K562 (cell line): ENCODE measurements at regions not wholly inside any gene's neighbourhood (a gene's known extent, or its start where the extent isn't known, plus 50 kb on each side); places are given as distances from the start of the nearest gene placed in this dataset.

Experiments
- ATAC-seq: fragments of 200-7000 bp; cut with Tn5 transposase; 3 replicates; pipeline ENCODE4 v1.9.1; 2020; ENCODE audit warnings: moderate library complexity
- BruUV-seq: library from RNA; stranded (reverse); fragments of 400-500 nt; replicated peaks from 2 replicates; lab custom pipeline; 2021; lab: Mats Ljungman, UMichigan
- CTCF ChIA-PET: fragments of 300-600 bp; formaldehyde crosslinking; extraction: SDS; loops from one replicate; lab custom pipeline; 2021; ENCODE audit warnings: low intra/inter-chr PET ratio; lab: Yijun Ruan, JAX
- POLR2A ChIA-PET: fragments of 300-600, 350-650 bp; sonication (Branson Sonifier 250); formaldehyde crosslinking; extraction: SDS; loops from one replicate; lab custom pipeline; 2021; ENCODE audit warnings: antibody characterized with exemption, inconsistent platforms; lab: Yijun Ruan, JAX
- DNase-seq, 4 experiments: peaks; one replicate each; pipeline versions ENCODE4 v3.0.0 to v3.0.0-alpha.2; 2011 to 2018; ENCODE audit warnings: low spot score in 3 of 4, mixed read lengths in 3 of 4; ENCODE audit errors: extremely low read depth in 1 of 4
- FAIRE-seq: peaks from 2 replicates; lab custom pipeline; 2011; peaks lifted over from hg19 to GRCh38; lab: Jason Lieb, UNC
- H2AFZ ChIP-seq: 2 replicates; pipeline ENCODE4 v1.6.0; 2011; ENCODE audit warnings: low read depth, low read length, control low read depth, inconsistent platforms
- H3K27ac ChIP-seq: fragments of 200-600 bp; 3 replicates; pipeline ENCODE4 v1.8.0; 2011; ENCODE audit warnings: low read depth, mild to moderate bottlenecking, control low read depth, inconsistent platforms, low read length, moderate library complexity, mixed read lengths; ENCODE audit errors: extremely low read depth
- H3K27me3 ChIP-seq, 2 experiments: fragments of 300-600 bp in 1 of 2; 2 replicates in 1 of 2; 3 replicates in 1 of 2; pipeline versions ENCODE4 v1.6.0 to v1.8.0; 2011; ENCODE audit warnings: inconsistent platforms in 2 of 2, low read length in 2 of 2, mild to moderate bottlenecking in 1 of 2, mixed read lengths in 1 of 2, moderate library complexity in 1 of 2; ENCODE audit not compliant: control insufficient read depth in 2 of 2, insufficient read depth in 2 of 2
- H3K36me3 ChIP-seq: fragments of 300-600 bp; 3 replicates; pipeline ENCODE4 v1.8.0; 2011; ENCODE audit warnings: mild to moderate bottlenecking, low read length, inconsistent platforms; ENCODE audit not compliant: control insufficient read depth, insufficient read depth
- H3K4me1 ChIP-seq, 2 experiments: fragments of 200-600 bp in 1 of 2; replicated peaks in 1 of 2; 2 replicates in 1 of 2; 3 replicates in 1 of 2; pipeline versions ENCODE4 v1.5.1 to v1.8.0; 2011; ENCODE audit warnings: inconsistent platforms in 2 of 2, low read length in 2 of 2, mild to moderate bottlenecking in 1 of 2, mixed read lengths in 1 of 2, moderate library complexity in 1 of 2; ENCODE audit not compliant: control insufficient read depth in 2 of 2, insufficient read depth in 2 of 2
- H3K4me2 ChIP-seq: 2 replicates; pipeline ENCODE4 v1.6.1; 2011; ENCODE audit warnings: low read length, control low read depth, inconsistent platforms, mixed read lengths; ENCODE audit not compliant: insufficient read depth
- H3K4me3 ChIP-seq: fragments of 200-600 bp; sonication (generic), shearing (Covaris generic); 2 replicates; pipeline ENCODE4 v1.5.1; 2016; ENCODE audit warnings: control low read depth, inconsistent platforms
- H3K79me2 ChIP-seq: fragments of 200-600 bp; 3 replicates; pipeline ENCODE4 v1.8.0; 2011; ENCODE audit warnings: low read length, inconsistent platforms; ENCODE audit not compliant: control insufficient read depth, insufficient read depth
- H3K9ac ChIP-seq, 2 experiments: 2 replicates each; pipeline versions ENCODE4 v1.6.0 to v1.6.1; 2011; ENCODE audit warnings: low read depth in 2 of 2, low read length in 2 of 2, control low read depth in 1 of 2, inconsistent platforms in 1 of 2, mild to moderate bottlenecking in 1 of 2, mixed read lengths in 1 of 2; ENCODE audit not compliant: insufficient read depth in 1 of 2
- H3K9me1 ChIP-seq: one replicate; pipeline ENCODE4 v1.6.0; 2011; ENCODE audit warnings: inconsistent platforms, mild to moderate bottlenecking, low read length, moderate library complexity; ENCODE audit not compliant: control insufficient read depth, insufficient read depth
- H3K9me3 ChIP-seq: replicated peaks from 2 replicates; pipeline ENCODE4 v1.5.1; 2011; ENCODE audit warnings: low read depth, low read length, inconsistent platforms; ENCODE audit not compliant: control insufficient read depth, insufficient read depth
- H4K20me1 ChIP-seq: replicated peaks from 2 replicates; pipeline ENCODE4 v1.6.1; 2011; ENCODE audit warnings: low read length, inconsistent platforms, mixed read lengths; ENCODE audit not compliant: control insufficient read depth, insufficient read depth
- CHAMP1 ChIP-seq: fragments of 450-650 bp; IDR thresholded peaks from 2 replicates; pipeline ENCODE4 v1.6.1; 2016; ENCODE audit warnings: mild to moderate bottlenecking
- GATAD2A ChIP-seq: fragments of 450-650 bp; IDR thresholded peaks from 2 replicates; pipeline ENCODE4 v1.6.1; 2017
- HDAC6 ChIP-seq: IDR thresholded peaks from 2 replicates; pipeline ENCODE4 v1.6.1; 2012; ENCODE audit warnings: low read depth, mild to moderate bottlenecking, control low read depth, inconsistent platforms, low read length, moderate library complexity
- SUPT5H ChIP-seq: fragments of 450-650 bp; IDR thresholded peaks from 2 replicates; pipeline ENCODE4 v1.6.1; 2016
- WGBS: fragments of 100-300 bp; shearing (Covaris generic); methylation state at CpG from one replicate; pipeline ENCODE4 v1.1.6; 2016; ENCODE audit warnings: low coverage, mixed read lengths; ENCODE audit not compliant: insufficient coverage; ENCODE audit errors: missing lambda C conversion rate; 5-methylcytosine and 5-hydroxymethylcytosine counted together
- in situ Hi-C: fragments of 300-500 bp; cut with MboI; formaldehyde crosslinking; loops from 4 replicates; pipeline ENCODE4 v1.15.0; 2018; ENCODE audit warnings: inconsistent platforms, mixed read lengths
- intact Hi-C: fragments of 100-400 bp; cut with micrococcal nuclease; formaldehyde crosslinking; loops from 2 replicates; pipeline ENCODE4 v1.14.2; 2022

GRCh38 chr18:10013621-10014543, 100.1 kb downstream of the VAPA start:
- no peak overlapping the region for H3K4me2 ChIP-seq
- no TSS peak for BruUV-seq
- intact Hi-C loops: no loop called here
- no peaks in the 10 kb centered on the region; the same call in 1 of the 2 replicates for H4K20me1 ChIP-seq
- no peaks in the 10 kb centered on the region for H3K9me3 ChIP-seq
- no peaks in the 10 kb centered on the region for H3K79me2 ChIP-seq
- no peak overlapping the region for H3K4me3 ChIP-seq
- ATAC-seq (no peak), DNase-seq (no peak), FAIRE-seq (no peak)
- ChIA-PET POLR2A (interaction anchor here (0.6 to 1.6 kb wide), 2 partner anchors 47 to 96 kb away, joined by 3 to 5 read pairs; no protein-coding TSS in a partner anchor), CTCF (no interaction called here)
- H3K27me3 ChIP-seq: peaks cover 41 to 57% of the 10 kb centered on the region in 2 experiments
- no peak for TF ChIP-seq CHAMP1
- TF ChIP-seq SUPT5H: no peak
- no peak for TF ChIP-seq HDAC6
- no peak for TF ChIP-seq GATAD2A
- peaks cover 3% of the 10 kb centered on the region for H3K9me1 ChIP-seq
- no peak overlapping the region for H2AFZ ChIP-seq
- H3K9ac ChIP-seq: no peak overlapping the region
- no peaks in the 10 kb centered on the region for H3K36me3 ChIP-seq
- 2% methylated on average over 17 of the region's 17 CpGs for WGBS
- no peak overlapping the region for H3K27ac ChIP-seq
- peaks cover 0 to 3% of the 10 kb centered on the region in 2 experiments; a peak in 1 of 5 replicates for H3K4me1 ChIP-seq
- in situ Hi-C loops: no loop called here
